ENCODE measurements at regions not wholly inside any gene's neighbourhood (a gene's known extent, or its start where the extent isn't known, plus 50 kb on each side); places are given as distances from the start of the nearest gene placed in this dataset.

DNA sequence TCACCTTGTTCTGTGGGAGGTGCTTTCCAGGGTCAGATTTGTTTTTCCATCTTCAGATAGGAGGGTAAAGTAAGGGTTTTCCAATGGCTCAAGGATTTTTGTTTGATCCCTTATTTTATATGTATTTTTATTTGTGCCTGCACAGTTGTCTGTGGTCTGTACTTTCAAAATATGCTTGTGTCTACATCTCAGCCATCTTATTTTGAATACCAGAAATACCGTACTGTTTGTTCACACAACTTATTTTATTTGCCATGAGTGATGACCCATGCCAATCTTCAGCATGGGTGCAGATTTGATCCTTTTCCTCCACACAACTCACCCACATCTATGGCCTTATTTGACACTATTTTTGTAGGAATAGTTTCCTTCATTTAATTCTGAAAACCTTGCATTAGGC, 72.2 kb upstream of the PTCHD4 start:
- no peak overlapping the region for H3K4me3 ChIP-seq (ENCODE audit: low read depth in 1 of 3, low read length in 3 of 3)
- no peaks in the 10 kb centered on the region for H3K9me3 ChIP-seq (ENCODE audit: control insufficient read depth in 4 of 4, low read length in 3 of 4)
- no peak for DNase-seq (ENCODE audit: low spot score)
- H3K4me1 ChIP-seq (ENCODE audit: control insufficient read depth in 4 of 4, insufficient read depth in 4 of 4, low read length in 3 of 4) = no peaks in the 10 kb centered on the region
- H3K9ac ChIP-seq (ENCODE audit: low read depth in 1 of 2, low read length in 2 of 2) = no peak overlapping the region
- TF ChIP-seq FOXA2 (IDR thresholded peaks at IDR 0.05) = no peak
- no peak for TF ChIP-seq YY1 (IDR thresholded peaks at IDR 0.05)
- no peak for TF ChIP-seq RAD21 (IDR thresholded peaks at IDR 0.05)
- no peak for TF ChIP-seq HNF4G (IDR thresholded peaks at IDR 0.05)
- no peak for TF ChIP-seq GABPA (IDR thresholded peaks at IDR 0.05 in 1 of 2, conservative IDR thresholded peaks at IDR 0.05 in 1 of 2)
- no peak for TF ChIP-seq FOXA1 (IDR thresholded peaks at IDR 0.05)
- TF ChIP-seq, protein P1, sequence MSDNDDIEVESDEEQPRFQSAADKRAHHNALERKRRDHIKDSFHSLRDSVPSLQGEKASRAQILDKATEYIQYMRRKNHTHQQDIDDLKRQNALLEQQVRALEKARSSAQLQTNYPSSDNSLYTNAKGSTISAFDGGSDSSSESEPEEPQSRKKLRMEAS (IDR thresholded peaks at IDR 0.05) = no peak
- TF ChIP-seq ATF3 (IDR thresholded peaks at IDR 0.05) = no peak
- TF ChIP-seq TAF1 (conservative IDR thresholded peaks at IDR 0.05) = no peak
- TF ChIP-seq, protein P2, sequence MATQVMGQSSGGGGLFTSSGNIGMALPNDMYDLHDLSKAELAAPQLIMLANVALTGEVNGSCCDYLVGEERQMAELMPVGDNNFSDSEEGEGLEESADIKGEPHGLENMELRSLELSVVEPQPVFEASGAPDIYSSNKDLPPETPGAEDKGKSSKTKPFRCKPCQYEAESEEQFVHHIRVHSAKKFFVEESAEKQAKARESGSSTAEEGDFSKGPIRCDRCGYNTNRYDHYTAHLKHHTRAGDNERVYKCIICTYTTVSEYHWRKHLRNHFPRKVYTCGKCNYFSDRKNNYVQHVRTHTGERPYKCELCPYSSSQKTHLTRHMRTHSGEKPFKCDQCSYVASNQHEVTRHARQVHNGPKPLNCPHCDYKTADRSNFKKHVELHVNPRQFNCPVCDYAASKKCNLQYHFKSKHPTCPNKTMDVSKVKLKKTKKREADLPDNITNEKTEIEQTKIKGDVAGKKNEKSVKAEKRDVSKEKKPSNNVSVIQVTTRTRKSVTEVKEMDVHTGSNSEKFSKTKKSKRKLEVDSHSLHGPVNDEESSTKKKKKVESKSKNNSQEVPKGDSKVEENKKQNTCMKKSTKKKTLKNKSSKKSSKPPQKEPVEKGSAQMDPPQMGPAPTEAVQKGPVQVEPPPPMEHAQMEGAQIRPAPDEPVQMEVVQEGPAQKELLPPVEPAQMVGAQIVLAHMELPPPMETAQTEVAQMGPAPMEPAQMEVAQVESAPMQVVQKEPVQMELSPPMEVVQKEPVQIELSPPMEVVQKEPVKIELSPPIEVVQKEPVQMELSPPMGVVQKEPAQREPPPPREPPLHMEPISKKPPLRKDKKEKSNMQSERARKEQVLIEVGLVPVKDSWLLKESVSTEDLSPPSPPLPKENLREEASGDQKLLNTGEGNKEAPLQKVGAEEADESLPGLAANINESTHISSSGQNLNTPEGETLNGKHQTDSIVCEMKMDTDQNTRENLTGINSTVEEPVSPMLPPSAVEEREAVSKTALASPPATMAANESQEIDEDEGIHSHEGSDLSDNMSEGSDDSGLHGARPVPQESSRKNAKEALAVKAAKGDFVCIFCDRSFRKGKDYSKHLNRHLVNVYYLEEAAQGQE (IDR thresholded peaks at IDR 0.05) = no peak
- TF ChIP-seq NR2F2 (IDR thresholded peaks at IDR 0.05) = no peak
- TF ChIP-seq ZBTB33 (IDR thresholded peaks at IDR 0.05) = no peak
- no peak for TF ChIP-seq JUND (IDR thresholded peaks at IDR 0.05)
- TF ChIP-seq SP1 (IDR thresholded peaks at IDR 0.05) = no peak
- TF ChIP-seq, protein P3, sequence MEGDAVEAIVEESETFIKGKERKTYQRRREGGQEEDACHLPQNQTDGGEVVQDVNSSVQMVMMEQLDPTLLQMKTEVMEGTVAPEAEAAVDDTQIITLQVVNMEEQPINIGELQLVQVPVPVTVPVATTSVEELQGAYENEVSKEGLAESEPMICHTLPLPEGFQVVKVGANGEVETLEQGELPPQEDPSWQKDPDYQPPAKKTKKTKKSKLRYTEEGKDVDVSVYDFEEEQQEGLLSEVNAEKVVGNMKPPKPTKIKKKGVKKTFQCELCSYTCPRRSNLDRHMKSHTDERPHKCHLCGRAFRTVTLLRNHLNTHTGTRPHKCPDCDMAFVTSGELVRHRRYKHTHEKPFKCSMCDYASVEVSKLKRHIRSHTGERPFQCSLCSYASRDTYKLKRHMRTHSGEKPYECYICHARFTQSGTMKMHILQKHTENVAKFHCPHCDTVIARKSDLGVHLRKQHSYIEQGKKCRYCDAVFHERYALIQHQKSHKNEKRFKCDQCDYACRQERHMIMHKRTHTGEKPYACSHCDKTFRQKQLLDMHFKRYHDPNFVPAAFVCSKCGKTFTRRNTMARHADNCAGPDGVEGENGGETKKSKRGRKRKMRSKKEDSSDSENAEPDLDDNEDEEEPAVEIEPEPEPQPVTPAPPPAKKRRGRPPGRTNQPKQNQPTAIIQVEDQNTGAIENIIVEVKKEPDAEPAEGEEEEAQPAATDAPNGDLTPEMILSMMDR (IDR thresholded peaks at IDR 0.05; ENCODE audit: low read depth, low read length, missing input control) = no peak
- no peak for TF ChIP-seq RXRA (IDR thresholded peaks at IDR 0.05)
- TF ChIP-seq EGR1 (IDR thresholded peaks at IDR 0.05; ENCODE audit: low read depth in 2 of 2) = no peak
- no peak overlapping the region for H3K27ac ChIP-seq (ENCODE audit: low read depth in 1 of 2, low read length in 2 of 2)
- WGBS = 73% methylated on average over 1 of the region's 1 CpG
- no peaks in the 10 kb centered on the region for H3K36me3 ChIP-seq (ENCODE audit: control insufficient read depth in 4 of 4, insufficient read depth in 3 of 4, low read depth in 1 of 4, low read length in 3 of 4)
- no peaks in the 10 kb centered on the region for H3K27me3 ChIP-seq (ENCODE audit: control insufficient read depth in 4 of 4, insufficient read depth in 4 of 4, low read length in 3 of 4)

DNA sequence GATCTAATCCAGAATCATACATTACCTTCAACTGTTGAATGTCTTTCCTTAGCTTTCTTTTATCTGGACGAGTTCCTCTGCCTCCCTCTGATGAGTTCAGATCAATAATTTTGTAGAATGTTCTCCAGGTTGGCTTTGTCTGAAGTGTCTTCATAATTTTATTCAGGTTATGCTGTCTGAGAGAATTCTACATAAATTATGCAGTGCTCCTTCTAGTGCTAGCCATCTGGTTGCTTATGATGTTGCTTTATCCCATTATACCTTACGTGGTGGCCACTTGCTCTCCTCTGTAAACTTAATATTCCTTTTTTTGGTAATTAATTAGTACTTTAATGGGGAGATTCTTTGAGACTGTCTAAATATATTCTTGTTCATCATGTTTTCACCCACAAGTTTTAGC, 67.7 kb upstream of the PTCHD4 start:
- H3K27me3 ChIP-seq (ENCODE audit: control insufficient read depth in 4 of 4, insufficient read depth in 4 of 4, low read length in 3 of 4) = no peaks in the 10 kb centered on the region
- no peak overlapping the region for H3K4me3 ChIP-seq (ENCODE audit: low read depth in 1 of 3, low read length in 3 of 3)
- no peak overlapping the region for H3K9ac ChIP-seq (ENCODE audit: low read depth in 1 of 2, low read length in 2 of 2)
- H3K4me1 ChIP-seq (ENCODE audit: control insufficient read depth in 4 of 4, insufficient read depth in 4 of 4, low read length in 3 of 4) = no peaks in the 10 kb centered on the region
- WGBS = 63% methylated on average over 2 of the region's 2 CpGs
- no peaks in the 10 kb centered on the region for H3K9me3 ChIP-seq (ENCODE audit: control insufficient read depth in 4 of 4, low read length in 3 of 4)
- no peaks in the 10 kb centered on the region for H3K36me3 ChIP-seq (ENCODE audit: control insufficient read depth in 4 of 4, insufficient read depth in 3 of 4, low read depth in 1 of 4, low read length in 3 of 4)
- TF ChIP-seq, protein P1 (IDR thresholded peaks at IDR 0.05) = no peak
- no peak for TF ChIP-seq HNF4A (conservative IDR thresholded peaks at IDR 0.05)
- TF ChIP-seq FOXA2 (IDR thresholded peaks at IDR 0.05) = no peak
- no peak for TF ChIP-seq ZBTB33 (IDR thresholded peaks at IDR 0.05)
- no peak for TF ChIP-seq RXRA (IDR thresholded peaks at IDR 0.05)
- DNase-seq (ENCODE audit: low spot score) = no peak
- H3K27ac ChIP-seq (ENCODE audit: low read depth in 1 of 2, low read length in 2 of 2) = no peak overlapping the region

Measured in liver (tissue), 8 donors.